IgD-negative memory B cell (primary cell): ENCODE measurements at regions not wholly inside any gene's neighbourhood (a gene's known extent, or its start where the extent isn't known, plus 50 kb on each side); places are given as distances from the start of the nearest gene placed in this dataset.

Experiments
- H3K27ac Mint-ChIP-seq, 3 donors: one replicate each; pipeline ENCODE4 v1.8.0; 2020 to 2022; ENCODE audit warnings: mild to moderate bottlenecking in 3 of 3, mixed read lengths in 3 of 3, moderate library complexity in 1 of 3
- H3K27me3 Mint-ChIP-seq: one replicate; pipeline ENCODE4 v1.8.0; 2021; ENCODE audit warnings: mixed read lengths
- H3K36me3 Mint-ChIP-seq: one replicate; pipeline ENCODE4 v1.8.0; 2020; ENCODE audit warnings: mild to moderate bottlenecking, mixed read lengths
- H3K4me1 Mint-ChIP-seq, 3 donors: one replicate each; pipeline ENCODE4 v1.8.0; 2020 to 2022; ENCODE audit warnings: mixed read lengths in 3 of 3, mild to moderate bottlenecking in 1 of 3
- H3K4me3 Mint-ChIP-seq, 4 donors: one replicate each; pipeline ENCODE4 v1.8.0; 2020 to 2022; ENCODE audit warnings: mild to moderate bottlenecking in 4 of 4, mixed read lengths in 4 of 4, moderate library complexity in 3 of 4
- H3K9me3 Mint-ChIP-seq, 3 donors: one replicate each; pipeline ENCODE4 v1.8.0; 2020 to 2021; ENCODE audit warnings: mixed read lengths in 3 of 3, mild to moderate bottlenecking in 1 of 3

DNA sequence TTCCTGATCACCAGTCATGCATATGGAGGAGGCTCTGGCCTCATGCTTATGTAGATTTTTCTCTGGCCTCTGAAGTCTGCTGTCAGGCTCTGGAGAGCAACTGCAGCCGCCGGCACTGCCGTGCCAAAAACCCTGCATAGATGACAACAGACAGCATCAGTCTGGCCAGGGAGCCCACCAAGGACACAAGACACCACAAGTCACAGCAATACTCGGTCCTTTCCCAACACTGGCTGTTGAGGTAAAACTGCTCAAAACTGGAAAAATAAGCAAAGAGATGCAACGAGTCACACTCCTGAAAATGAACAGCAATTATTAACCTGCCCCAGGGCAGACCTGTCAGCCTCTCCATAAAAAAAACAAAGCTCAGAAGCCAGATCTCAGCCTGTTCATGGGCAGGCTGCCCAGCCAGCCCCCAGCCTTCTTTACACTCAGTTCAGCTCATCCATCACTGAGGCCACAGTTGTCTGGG is 186.0 kb upstream of the RAB6C start:
- peaks cover 8% of the 10 kb centered on the region for H3K27me3 Mint-ChIP-seq
- peaks cover 3% of the 10 kb centered on the region for H3K36me3 Mint-ChIP-seq
- H3K27ac Mint-ChIP-seq = no peak overlapping the region
- no peak overlapping the region for H3K4me3 Mint-ChIP-seq
- H3K4me1 Mint-ChIP-seq = no peaks in the 10 kb centered on the region
- H3K9me3 Mint-ChIP-seq = peaks cover 0 to 3% (median 2%) of the 10 kb centered on the region in 3 donors

DNA sequence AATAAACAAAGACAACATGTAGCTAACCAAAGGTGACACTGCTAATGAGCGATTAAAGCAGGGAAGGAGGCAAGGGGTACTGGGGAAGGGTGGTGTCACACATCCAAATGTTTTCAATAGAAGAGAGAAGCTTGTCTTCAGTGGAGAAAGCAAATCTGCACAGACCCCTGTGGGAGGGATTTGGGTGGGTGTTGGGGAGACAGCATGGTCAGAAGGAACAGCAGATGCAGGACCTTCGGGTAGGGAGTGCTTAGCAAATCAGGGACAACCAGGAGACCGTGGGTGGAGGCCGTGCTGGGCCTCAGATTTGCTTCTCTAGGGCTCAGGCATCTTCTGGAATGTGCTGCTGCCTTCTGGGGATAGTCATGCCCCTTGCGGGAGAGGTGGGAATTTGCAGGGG is 185.3 kb upstream of the RAB6C start:
- no peaks in the 10 kb centered on the region for H3K9me3 Mint-ChIP-seq

DNA sequence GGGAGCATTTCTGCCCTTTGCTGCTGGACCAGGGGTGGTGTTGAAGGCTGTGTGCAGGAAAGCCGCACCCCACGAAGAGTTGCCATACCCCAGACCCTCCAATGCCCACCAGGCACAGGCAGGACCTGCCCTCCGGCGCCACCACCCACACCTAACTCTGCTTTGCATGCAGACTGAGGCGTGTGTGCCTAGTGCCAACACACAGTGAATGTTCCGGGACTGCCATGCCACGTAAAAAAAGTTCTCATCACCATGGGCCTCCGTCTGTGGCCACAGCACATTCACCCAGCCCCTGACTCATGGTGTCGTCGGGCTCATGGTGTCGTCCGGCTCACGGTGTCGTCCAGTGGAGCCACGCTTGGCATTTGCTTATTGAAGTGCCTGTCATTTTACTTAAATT is 184.9 kb upstream of the RAB6C start:
- H3K27ac Mint-ChIP-seq = no peak overlapping the region
- H3K4me1 Mint-ChIP-seq = no peaks in the 10 kb centered on the region
- peaks cover 3% of the 10 kb centered on the region for H3K36me3 Mint-ChIP-seq
- H3K9me3 Mint-ChIP-seq = no peaks in the 10 kb centered on the region
- H3K4me3 Mint-ChIP-seq = no peak overlapping the region
- peaks cover 8% of the 10 kb centered on the region for H3K27me3 Mint-ChIP-seq

More for the DNA sequence above, 185.3 kb upstream of the RAB6C start:
- Mint-ChIP-seq H3K4me1 (no peaks in the 10 kb centered on the region), H3K36me3 (peaks cover 3% of the 10 kb centered on the region), H3K4me3 (no peak overlapping the region), H3K27ac (no peak overlapping the region), H3K27me3 (peaks cover 8% of the 10 kb centered on the region)

DNA sequence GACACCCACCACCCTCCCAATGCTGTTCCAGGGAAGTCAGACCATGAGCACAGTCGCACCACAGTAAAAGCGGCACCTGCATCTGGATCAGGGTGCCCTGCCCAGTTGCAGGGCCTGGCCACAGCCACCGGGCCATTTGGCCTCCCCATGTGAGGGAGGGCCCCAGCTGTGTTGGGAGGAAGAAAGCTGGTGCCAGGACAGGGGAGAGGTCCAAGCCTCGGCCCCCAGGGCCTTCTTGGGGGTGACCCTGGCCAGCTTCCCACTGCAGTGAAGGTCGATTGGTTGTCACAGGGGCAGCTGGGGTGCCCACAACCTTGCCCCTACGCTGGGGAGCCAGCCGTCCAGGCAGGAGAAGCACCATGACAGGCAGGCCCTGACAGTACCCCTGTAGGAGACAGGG is 183.2 kb upstream of the RAB6C start:
- Mint-ChIP-seq H3K27me3 (peaks cover 8% of the 10 kb centered on the region), H3K27ac (no peak overlapping the region), H3K4me3 (no peak overlapping the region), H3K36me3 (peaks cover 3% of the 10 kb centered on the region), H3K9me3 (no peaks in the 10 kb centered on the region), H3K4me1 (no peaks in the 10 kb centered on the region)

DNA sequence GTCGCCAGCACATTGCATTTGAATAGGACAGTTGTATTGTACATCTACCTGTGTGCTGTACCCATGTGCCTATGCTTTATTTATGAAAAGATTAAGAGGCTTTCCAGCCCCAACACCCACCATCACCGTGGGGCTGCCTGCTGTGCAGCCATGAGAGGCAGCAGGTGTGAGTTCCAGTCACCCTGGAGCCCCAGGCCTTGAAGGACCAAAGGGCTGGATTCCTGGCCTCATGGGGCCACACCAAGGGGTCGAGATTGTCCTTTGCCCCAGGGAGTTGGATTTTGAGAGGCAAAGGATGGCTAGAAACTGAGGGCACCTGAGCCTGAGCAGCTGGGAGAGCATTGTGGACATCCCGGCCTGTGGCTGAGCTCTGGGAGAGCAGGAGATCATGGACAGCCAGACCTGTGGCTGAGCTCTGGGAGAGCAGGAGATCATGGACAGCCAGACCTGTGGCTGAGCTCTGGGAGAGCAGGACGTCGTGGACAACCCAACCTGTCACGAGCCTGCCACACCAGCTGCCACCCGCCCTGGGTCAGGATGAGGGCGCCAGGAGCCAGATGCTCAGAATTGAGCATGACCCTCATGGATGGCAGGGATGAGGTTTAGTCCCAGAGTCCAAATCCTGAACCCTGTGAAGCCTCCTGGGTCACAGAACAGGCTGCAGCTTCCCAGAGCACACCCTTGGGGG is 182.5 kb upstream of the RAB6C start:
- Mint-ChIP-seq H3K9me3 (no peaks in the 10 kb centered on the region), H3K36me3 (peaks cover 3% of the 10 kb centered on the region), H3K4me3 (no peak overlapping the region), H3K4me1 (no peaks in the 10 kb centered on the region), H3K27ac (no peak overlapping the region), H3K27me3 (peaks cover 5% of the 10 kb centered on the region)

DNA sequence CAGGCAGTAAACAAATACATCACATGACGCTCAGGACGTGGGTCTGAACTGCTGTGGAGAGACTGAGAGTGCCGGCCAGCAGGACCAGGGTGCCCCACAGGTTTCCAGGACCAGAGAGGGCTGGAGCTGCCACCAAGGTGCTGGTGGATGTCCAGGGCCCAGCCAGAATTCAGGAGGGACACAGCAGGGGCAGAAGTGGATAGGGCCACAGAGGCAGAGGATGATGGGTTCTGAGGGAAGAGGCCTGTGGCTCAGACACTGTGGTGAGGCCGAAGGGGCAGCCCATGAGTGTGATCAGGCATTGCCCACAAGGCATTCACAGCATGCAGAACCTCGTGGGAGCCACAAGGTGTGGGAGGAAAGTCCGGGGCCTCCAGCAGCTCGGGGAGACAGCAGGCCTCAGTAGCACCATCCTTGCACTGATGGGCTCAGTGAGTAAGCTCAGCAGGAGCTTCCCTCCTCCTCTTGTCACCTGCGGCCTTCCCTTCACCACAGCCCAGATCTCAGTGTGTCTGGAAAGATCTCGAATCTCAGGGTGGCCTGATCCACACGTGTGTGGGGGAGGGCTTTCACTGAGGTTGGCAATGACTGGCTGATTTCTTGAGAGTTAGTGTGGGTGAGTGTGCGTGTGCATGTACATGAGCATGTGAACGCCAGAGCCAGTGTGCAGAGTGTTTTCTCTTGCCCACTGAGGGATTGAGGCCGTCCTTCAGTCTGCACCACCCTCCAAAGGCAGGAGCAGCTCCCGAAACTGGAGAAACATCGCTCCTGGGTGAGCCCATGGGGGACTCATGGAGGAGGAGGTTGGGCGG is 181.8 kb upstream of the RAB6C start:
- no peak overlapping the region for H3K27ac Mint-ChIP-seq
- H3K27me3 Mint-ChIP-seq = peaks cover 5% of the 10 kb centered on the region
- no peaks in the 10 kb centered on the region for H3K4me1 Mint-ChIP-seq

DNA sequence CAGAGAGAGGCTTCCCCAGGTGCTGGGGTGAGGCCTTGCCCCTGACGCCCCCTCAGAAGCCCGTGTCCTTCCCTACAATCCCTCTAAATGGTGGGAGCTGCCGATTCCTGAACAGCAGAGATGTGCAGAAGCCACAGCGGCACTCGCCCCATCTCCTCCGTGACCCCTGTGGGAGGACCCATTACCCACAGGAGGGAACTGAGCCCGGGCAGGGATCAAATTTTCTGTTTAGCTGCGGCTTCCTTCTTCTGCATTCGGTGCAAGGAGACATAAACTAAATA is 181.2 kb upstream of the RAB6C start:
- Mint-ChIP-seq H3K4me3 (no peak overlapping the region), H3K9me3 (no peaks in the 10 kb centered on the region), H3K4me1 (no peaks in the 10 kb centered on the region), H3K27ac (no peak overlapping the region), H3K27me3 (peaks cover 5% of the 10 kb centered on the region), H3K36me3 (peaks cover 3% of the 10 kb centered on the region)

More for the DNA sequence above, 181.8 kb upstream of the RAB6C start:
- peaks cover 3% of the 10 kb centered on the region for H3K36me3 Mint-ChIP-seq
- no peaks in the 10 kb centered on the region for H3K9me3 Mint-ChIP-seq
- H3K4me3 Mint-ChIP-seq = no peak overlapping the region

DNA sequence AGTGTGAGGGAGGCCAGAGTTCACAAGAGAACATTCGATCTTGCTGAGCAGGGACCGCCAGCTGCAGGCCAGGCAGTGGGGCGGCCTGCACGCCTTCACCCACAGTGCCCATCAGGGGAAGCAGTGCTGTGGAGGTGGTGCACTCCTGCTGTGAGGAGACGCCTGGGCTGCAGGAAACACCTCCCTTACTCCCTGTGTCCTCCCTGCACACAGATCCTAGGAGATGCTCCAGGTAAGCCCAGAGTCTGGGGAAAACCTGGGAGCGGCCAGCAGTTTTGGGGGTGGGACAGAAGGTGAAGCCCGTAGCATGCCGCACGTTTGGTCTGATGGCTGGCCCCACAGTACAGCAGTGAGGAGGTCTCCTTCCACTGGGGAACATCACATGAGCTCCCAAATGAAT is 180.8 kb upstream of the RAB6C start:
- Mint-ChIP-seq H3K4me1 (no peaks in the 10 kb centered on the region), H3K27ac (no peak overlapping the region), H3K4me3 (no peak overlapping the region), H3K36me3 (peaks cover 3% of the 10 kb centered on the region), H3K9me3 (no peaks in the 10 kb centered on the region), H3K27me3 (peaks cover 4% of the 10 kb centered on the region)

DNA sequence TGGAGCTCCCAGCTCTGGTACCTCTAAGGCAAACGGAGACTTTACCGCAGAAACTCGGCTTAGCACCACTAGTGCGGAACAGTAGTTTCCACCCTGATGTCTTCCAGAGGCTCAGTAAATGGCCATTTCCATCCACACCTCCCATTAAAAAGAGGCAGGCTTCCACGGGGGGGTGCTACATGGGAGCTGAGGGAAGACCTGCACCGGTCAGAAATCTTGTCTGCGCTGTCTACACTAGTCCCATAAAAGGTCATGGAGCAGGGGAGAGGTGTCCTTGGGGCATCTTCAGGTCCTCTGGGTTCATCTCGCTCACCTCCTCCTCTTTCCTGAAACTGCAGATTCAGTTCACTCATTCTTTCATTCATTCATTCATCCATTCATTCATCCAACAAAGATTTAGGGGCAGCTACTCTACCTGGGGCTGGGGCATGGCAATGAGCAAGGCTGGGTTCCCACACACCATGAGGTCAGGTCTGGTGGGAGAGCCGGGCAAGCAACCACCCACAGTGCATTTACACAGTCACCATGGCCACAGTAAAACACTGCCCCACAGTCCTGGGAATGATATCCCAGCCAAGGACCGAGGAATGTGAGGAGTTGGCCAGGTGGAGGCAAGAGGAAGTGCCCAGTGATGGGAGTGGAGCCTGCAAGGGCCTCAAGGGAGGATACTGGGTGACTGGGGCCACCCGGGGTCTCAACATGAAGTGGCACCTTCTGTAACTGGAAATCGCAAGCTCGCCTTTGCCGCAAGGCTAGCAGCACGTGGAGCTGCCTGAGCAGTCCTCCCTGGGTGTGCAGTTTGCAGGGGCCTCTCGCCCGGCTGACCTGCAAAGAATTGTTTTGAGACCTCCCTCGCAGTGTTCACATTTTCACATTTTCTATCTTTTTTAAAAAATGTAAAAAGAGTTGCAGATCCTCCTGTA is 180.2 kb upstream of the RAB6C start:
- no peaks in the 10 kb centered on the region for H3K4me1 Mint-ChIP-seq
- no peak overlapping the region for H3K4me3 Mint-ChIP-seq
- peaks cover 3% of the 10 kb centered on the region for H3K36me3 Mint-ChIP-seq
- no peak overlapping the region for H3K27ac Mint-ChIP-seq
- H3K27me3 Mint-ChIP-seq = peaks cover 4% of the 10 kb centered on the region
- no peaks in the 10 kb centered on the region for H3K9me3 Mint-ChIP-seq

DNA sequence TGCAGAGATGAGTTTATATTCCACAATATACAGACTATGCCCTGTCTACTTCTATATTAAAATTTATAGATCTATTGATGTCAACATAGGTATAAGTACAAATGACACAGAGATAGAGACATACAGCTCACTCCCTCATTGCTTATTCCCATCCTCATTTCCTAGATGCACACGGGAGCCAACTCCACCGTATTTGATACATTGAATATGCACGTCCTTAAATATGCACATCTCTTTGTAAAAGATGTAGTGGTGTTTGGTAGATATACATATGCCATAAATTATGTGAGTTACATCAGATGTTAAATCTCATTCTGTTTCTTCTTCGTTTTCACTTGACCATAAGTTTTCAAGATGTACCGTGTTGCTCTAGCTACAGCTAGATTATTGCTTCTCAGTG is 179.2 kb upstream of the RAB6C start:
- H3K4me1 Mint-ChIP-seq = no peaks in the 10 kb centered on the region
- H3K36me3 Mint-ChIP-seq = no peaks in the 10 kb centered on the region
- no peak overlapping the region for H3K4me3 Mint-ChIP-seq
- no peaks in the 10 kb centered on the region for H3K27me3 Mint-ChIP-seq
- H3K27ac Mint-ChIP-seq = no peak overlapping the region
- no peaks in the 10 kb centered on the region for H3K9me3 Mint-ChIP-seq

DNA sequence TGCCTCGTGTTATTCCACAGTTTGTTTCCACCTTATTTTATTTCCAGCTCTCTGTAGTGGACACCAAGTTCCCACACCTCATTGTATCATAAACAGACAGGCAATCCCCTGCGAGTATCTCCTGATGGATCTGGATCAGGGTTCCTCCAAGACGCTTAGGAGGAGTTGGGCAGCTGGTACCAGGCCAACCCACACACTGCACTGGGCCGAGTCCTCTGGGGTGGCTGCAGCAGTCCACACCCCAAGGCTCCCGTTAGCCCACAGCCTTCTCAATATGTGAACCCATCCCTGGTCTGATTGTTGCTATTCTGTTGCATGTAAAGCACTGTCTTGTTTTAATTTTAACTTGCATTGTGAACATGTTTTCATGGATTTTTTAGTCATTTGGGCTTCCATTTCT is 178.8 kb upstream of the RAB6C start:
- Mint-ChIP-seq H3K27ac (no peak overlapping the region), H3K27me3 (no peaks in the 10 kb centered on the region), H3K4me1 (no peaks in the 10 kb centered on the region), H3K9me3 (no peaks in the 10 kb centered on the region), H3K36me3 (no peaks in the 10 kb centered on the region), H3K4me3 (no peak overlapping the region)

DNA sequence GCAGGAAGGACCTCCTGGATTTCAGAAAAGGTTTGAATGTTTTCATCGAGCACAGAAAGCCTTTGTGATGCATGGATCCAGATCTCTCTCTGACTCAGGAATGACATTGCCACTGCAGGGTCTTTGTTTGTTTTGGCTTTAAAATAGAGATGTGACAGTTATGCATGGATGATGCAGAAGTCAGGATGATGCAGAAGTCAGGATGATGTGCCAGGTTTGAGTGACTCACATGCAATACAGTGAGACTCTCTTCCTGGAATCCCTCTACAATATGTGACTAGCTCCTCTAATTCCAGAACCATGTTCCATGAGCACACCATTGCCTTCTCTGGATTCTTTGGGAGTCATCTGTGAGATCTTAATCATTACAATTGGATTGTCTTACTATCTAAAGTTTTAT is 177.9 kb upstream of the RAB6C start:
- no peaks in the 10 kb centered on the region for H3K9me3 Mint-ChIP-seq
- no peaks in the 10 kb centered on the region for H3K4me1 Mint-ChIP-seq
- no peak overlapping the region for H3K27ac Mint-ChIP-seq
- no peak overlapping the region for H3K4me3 Mint-ChIP-seq
- no peaks in the 10 kb centered on the region for H3K36me3 Mint-ChIP-seq
- H3K27me3 Mint-ChIP-seq = no peaks in the 10 kb centered on the region

DNA sequence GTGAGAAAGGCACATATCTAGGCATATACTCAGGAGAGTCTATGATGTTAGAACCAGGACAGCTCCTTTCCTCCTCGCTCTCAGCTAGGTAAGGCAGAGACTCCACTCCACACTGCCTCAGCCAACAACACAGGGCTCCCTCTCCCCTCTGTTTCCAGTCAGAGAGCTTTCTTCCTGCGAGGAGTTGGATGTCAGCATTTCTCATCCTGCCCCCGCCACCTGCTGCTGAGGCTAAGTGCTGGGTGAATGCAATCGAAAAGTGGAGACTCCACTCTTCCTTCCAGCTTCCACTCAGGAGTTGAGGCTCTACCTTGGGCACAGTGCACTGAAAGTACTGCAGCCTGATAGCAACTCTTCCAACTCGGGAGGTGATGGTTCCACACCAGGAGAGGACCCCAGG is 177.2 kb upstream of the RAB6C start:
- no peak overlapping the region for H3K4me3 Mint-ChIP-seq
- H3K9me3 Mint-ChIP-seq = no peaks in the 10 kb centered on the region
- no peak overlapping the region for H3K27ac Mint-ChIP-seq
- no peaks in the 10 kb centered on the region for H3K36me3 Mint-ChIP-seq
- H3K27me3 Mint-ChIP-seq = no peaks in the 10 kb centered on the region
- no peaks in the 10 kb centered on the region for H3K4me1 Mint-ChIP-seq

DNA sequence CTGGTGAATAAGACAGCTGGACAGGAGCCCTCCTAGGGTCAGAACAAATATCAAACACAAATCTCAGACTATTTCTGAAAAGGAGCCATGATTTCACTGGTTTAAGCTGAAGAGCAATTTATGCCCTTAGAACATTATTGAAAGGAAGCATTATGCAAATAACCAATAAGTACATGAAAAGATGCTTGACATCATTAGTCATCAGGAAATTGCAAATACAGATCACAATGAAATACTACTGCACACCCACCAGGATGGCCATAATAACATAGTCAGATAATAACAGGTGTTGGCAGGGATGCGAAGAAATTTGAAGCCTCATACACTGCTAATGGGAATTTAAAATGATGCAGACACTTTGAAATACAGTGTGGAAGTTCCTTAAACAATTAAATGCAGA is 176.4 kb upstream of the RAB6C start:
- H3K4me3 Mint-ChIP-seq = no peak overlapping the region
- no peaks in the 10 kb centered on the region for H3K36me3 Mint-ChIP-seq
- no peaks in the 10 kb centered on the region for H3K9me3 Mint-ChIP-seq
- no peak overlapping the region for H3K27ac Mint-ChIP-seq
- no peaks in the 10 kb centered on the region for H3K4me1 Mint-ChIP-seq
- no peaks in the 10 kb centered on the region for H3K27me3 Mint-ChIP-seq

DNA sequence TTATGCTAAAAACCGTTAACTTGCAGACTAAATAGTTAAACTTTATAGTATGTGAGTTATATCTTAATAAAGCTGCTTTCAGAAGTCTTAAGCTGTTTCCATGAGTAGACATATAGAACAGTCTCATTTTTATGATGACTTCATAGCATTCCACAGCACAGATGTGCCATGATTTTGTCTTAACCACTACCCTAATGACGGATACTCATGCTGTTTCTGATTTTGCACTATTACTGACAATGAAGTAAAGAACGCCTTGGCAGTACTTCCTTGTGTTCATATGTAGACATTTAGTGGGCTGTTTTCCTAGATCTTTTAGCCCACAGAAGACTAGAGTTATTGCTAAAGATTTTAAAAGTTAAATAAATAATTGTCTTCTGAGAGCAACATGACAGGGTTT is 175.6 kb upstream of the RAB6C start:
- no peaks in the 10 kb centered on the region for H3K27me3 Mint-ChIP-seq
- H3K4me3 Mint-ChIP-seq = no peak overlapping the region
- H3K36me3 Mint-ChIP-seq = no peaks in the 10 kb centered on the region
- H3K27ac Mint-ChIP-seq = no peak overlapping the region
- H3K9me3 Mint-ChIP-seq = no peaks in the 10 kb centered on the region
- no peaks in the 10 kb centered on the region for H3K4me1 Mint-ChIP-seq
